Urothelium cell line (cell line): ENCODE measurements at regions not wholly inside any gene's neighbourhood (a gene's known extent, or its start where the extent isn't known, plus 50 kb on each side); places are given as distances from the start of the nearest gene placed in this dataset.
"Not testable (repeated sequence)": the region's sequence is repeated elsewhere in the genome, so short reads cannot be mapped to it uniquely, and the experiment has no call there.

Source experiments
- DNase-seq: peaks from one replicate; pipeline ENCODE4 v3.0.0; 2011; ENCODE audit warnings: low spot score, mixed read lengths
- FAIRE-seq: peaks from 2 replicates; lab custom pipeline; 2011; peaks lifted over from hg19 to GRCh38; lab: Jason Lieb, UNC

DNA sequence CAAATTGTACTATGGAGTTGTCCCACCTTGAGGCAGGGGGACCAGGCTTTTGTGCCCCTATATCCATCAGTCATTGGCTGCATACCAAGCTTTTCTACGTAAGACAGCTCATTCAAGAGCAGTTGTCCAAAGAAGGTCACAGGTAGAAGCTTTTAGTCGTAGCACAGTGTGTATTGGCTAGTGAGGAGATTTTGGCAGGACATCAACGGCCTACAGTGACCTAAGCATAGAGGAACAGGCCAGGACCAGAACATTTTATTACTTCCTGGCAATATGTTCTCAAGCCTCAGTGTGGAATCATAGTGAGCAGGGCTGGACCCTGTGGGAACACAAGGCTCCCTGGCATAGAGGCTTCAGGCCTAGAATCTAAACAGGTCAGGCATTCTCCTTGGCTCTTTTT, 105.4 kb upstream of the ANKRD28 start:
- FAIRE-seq (no peak), DNase-seq (no peak)

DNA sequence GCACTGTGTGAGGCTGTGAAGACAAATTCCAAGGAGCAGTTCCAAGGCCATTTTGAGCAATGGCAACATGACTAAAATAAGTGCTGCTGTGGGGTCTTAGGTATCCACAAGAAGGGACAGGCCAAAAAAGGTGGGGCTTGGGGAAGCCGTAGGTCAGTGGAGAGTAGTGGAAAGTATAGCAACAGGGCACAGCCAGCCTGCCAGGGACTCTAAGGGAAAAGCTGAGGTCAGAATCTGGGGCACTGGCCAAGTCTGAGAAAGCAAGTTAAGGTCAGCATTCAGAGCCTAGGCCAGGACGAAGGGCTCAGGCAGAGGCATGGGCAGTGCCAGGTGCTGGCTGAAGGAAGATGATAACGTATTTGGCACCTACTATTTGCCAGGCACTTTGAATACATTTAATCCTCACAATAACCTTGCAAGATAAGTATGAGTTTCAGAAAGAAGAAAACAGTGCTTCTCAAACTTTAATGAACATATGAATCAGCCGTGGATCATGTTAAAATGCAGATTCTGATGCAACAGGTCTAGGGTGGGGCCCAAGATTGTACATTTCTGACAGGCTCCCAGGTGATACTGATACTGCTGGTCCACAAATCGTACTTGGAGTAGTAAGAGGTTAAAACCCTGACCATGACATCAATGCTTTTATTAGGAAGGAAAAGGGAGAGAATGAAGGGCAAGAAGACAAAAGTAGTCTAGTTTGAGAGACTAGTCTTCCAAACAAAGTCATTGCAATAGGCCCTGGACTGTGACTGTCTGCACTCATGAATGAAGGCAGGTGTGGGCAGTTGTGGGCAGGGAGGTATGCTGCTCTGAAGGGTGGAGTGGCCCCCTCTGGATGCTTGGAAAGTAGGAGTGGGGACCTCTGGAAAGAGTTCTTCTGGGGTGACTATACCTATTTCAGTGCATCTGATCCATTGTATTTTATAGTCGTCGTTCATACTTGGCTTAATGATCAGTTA, 106.3 kb upstream of the ANKRD28 start:
- FAIRE-seq: no peak
- no peak for DNase-seq

DNA sequence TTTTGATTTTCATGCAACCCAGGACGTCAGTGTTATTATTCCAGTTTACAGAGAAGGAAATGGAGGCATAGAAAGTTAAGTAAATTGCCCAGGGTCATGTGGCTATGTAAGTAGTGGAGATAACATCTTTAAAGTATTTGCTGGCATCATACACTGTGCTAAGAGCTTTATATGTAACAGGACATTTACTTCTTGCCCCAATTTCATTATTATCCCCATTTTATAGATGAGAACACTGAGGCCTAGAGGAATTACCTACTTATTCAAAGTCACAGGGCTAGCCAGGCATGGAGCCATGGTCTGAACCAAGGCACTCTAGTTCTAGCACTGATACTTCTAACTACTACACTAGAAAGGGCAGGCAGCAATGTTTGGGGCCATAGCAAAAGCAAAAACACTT, 107.3 kb upstream of the ANKRD28 start:
- FAIRE-seq: no peak
- no peak for DNase-seq

DNA sequence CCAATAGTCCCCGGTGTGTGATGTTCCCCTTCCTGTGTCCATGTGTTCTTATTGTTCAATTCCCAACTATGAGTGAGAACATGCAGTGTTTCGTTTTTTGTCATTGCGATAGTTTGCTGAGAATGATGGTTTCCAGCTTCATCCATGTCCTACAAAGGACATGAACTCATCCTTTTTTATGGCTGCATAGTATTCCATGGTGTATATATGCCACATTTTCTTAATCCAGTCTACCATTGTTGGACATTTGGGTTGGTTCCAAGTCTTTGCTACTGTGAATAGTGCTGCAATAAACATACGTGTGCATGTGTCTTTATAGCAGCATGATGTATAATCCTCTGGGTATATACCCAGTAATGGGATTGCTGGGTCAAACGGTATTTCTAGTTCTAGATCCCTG, 109.6 kb upstream of the ANKRD28 start:
- DNase-seq, FAIRE-seq: not testable (repeated sequence)

DNA sequence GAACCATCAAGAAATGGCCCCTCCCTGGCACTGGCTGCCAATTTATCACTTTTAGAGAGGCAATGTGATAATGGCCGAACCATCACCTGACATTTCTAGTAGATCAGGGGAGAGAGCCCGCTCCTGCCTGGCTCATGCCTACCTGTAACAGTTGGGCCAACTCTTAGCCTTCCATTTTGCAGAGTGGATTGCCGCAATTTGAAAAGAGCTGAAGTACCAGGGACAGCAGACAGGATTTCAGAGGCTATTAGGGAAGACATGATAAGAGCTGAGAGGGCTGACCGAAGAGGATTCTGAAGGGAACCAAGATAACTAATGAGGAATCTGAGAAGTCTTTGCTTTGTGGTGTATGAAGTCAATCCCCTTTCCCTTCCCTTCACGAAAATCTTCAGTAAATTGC, 121.2 kb upstream of the ANKRD28 start:
- DNase-seq (no peak), FAIRE-seq (no peak)

DNA sequence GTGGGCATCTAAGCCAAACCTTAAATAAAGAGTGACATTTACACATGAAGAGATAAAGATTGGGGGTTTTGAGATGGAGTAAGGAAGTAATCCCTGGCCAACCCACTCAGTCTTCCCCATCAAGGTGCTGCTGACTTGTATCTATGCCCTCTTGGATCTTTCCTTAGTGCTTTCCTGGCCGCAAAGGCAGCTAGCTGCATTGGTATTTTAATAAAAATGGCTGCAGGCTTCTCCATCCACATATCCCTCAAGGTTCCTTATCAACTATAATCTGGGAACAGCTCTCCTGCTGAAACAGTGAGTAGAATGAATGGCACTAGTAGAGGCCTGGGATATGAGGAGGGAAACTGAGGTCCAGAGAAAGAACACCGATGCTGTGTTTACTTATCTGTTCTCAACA, 122.2 kb upstream of the ANKRD28 start:
- FAIRE-seq (no peak), DNase-seq (no peak)

DNA sequence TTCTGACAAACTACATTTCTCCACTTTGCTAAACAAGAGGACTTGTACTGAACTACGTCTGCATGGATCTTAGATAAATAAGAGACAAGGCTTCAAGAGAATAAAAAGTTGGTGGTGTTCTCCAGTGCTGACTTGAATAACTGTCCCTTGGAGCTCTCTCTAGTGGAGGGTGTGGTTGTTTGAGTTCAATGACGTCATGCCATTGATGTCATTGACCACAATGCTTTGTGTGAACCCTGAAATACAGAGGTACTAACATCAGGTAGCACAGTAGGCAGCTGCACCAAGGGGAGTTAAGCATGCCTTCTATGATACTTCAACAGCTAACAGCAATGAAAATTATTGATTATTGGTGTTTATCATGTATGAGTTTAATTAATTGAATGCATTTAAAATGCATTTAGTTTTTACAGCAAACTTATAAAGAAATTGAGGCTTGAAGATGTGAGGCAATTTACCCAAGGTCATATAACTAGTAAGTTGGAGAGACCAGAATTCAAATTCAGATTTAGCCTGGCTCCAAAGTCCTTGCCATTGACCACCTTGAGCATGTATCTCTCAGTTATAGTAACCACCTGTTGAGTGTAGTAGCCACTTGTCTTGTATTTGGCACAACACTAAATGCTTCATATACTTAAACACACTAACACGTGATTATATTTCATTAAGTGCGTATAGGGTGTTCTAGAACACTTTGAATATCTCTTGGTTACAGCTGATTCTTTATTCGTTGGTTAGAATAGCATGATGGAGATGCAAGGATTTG, 126.0 kb upstream of the ANKRD28 start:
- no peak for FAIRE-seq

DNA sequence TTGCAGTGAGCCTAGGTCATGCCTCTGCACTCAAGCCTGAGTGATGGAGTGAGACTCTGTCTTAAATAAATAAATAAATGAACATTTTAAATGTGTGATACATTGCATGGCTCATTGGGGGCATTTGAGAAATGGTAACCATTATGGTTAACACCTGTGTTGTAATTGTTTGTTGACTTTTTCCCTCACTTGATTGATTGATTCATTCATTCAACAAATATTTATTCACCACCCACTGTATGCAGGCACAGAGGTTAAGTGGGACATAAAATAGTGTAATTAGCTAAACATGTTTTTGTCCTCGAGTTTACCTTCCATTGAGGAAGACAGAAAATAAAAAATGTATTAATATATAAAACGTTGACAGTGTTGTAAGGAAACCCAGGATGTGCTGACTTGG, 127.1 kb upstream of the ANKRD28 start:
- no peak for DNase-seq
- no peak for FAIRE-seq

More for the DNA sequence above, 126.0 kb upstream of the ANKRD28 start:
- no peak for DNase-seq

DNA sequence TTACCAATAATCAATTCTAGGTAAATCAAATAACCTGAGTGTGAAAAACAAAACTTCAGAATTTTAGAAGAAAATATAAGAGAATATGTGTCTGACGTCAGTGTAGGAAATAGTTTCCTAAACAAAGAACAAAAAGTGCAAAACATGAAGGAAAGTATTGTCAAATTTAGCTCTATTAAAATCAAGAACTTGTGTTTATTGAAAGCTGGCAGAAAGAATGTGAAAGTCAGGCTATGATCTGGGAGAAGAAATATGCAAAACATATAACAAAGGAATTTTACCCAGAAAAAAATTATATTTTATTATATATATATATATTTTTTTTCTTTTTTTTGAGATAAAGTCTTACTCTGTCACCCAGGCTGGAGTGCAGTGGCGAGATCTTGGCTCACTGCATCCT, 129.1 kb upstream of the ANKRD28 start:
- FAIRE-seq: no peak
- no peak for DNase-seq

DNA sequence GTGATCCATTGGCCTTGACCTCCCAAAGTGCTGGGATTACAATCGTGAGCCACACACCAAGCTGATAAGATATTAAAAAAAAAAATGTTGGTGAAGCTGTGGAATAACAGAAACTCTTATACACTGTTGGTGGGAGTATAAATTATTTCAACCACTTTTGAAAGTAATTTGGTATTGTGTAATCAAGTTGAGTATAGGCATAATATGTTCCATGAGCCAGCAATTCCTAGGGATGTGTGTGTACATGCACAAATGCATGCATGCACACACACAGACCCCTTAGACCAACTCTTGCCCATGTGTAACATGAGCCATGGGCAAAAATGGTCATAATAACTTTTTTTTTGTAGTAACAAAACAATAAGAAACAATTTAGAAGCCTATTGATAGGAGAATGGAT, 130.2 kb upstream of the ANKRD28 start:
- DNase-seq (no peak), FAIRE-seq (no peak)

DNA sequence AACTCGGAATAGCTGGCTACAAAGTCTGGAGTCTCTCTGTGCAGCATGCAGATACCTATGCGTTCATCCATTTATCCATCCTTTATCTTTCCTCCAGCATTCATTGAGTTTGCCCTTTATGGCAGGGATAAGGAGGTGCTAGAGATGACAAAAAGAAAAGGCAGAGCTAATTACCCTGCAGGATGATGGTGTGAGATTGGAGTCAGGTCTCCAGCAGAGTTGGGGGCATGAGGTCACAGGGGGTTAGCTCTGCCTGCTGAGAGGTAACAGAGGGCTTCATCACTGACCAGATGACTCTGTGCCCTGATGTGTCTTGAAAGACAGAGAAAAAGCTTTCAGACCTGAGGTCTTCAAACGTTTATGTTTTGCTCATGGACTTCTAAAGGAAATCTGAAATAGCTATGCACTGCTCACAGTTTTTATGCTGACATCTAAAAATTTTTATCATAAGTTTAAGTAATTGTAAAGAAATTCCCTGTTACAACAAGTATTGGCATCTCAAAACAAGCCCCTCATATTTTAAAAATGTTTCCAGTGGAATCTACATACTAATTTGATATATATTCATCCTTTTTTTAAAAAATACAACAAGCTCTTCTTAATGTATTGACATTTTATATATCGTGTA, 132.3 kb upstream of the ANKRD28 start:
- FAIRE-seq (no peak), DNase-seq (no peak)

DNA sequence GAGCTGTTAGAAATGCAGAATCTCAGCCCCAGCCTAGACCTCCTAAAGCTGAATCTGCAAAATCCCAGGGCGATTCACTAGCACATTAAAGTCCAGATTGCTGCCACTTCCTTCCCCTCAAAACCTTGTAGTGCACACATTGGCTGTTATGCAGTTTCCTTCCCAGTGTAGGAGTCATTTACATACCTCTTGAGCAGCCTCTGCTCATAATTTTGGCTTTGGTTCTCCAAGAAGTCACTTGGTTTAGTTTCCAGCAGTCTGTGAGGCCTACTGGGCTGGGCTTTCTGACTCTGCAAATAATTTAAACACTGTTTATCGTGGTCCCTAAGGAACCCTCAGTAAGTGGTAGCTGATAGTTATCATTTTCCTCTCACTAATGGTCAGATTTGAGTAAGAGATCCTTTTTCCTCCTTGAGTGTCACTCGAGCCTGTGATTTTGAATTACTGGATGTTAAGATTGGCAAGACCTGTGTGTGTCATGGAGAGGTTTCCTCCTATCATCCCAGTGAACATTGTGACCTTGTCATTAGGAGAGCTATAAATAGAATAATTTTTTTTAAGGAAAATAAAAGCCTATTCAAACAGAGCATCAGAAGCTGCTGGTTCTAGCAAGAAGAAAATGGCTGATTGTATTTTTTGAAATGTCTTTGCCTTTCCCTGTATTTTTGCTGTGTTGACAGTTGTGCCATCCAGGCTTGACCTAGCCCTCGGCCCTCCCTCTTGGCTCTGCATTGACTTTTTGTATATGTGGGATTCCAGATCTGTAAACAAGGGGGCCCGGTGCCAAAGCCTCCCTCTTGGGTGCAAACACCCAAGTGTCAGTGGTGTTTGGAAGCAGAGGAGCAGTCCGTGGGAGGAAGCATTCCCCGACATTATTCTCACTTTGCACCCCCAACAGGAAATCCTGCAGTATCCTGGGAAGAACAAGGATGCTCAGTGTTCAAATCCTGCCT, 134.8 kb upstream of the ANKRD28 start:
- FAIRE-seq: no peak
- no peak for DNase-seq

DNA sequence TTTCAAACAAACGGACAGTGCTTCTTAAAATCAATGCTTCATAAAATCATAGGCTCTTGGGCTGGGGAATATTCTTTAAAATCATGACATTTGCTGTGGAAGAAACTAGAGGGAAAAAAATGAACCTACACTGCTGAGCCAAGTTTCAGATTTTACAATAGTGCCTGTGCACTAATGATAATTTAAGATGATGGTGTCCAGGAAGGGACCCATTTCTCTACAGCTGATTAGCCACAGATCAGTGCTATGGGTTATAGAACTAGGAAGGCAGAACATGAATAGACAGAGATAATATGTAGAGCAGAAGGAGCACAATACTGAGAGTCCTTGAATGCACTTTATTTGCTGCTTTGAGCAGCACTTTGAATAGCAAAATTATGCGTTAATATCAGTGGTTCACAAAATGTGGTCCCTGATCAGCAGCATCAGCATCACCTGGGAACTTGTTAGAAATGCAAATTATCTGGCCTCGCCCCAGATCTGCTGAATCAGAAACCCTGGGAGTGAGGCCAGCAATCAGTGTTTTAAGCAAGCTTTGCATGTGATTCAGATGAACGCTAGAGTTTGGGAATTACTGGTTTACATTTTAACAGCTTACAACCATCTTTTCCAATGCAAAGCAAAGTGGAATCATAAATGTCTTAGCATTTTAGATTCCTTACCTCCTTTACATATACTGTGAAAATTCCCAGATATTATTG, 135.8 kb upstream of the ANKRD28 start:
- FAIRE-seq (no peak), DNase-seq (no peak)

DNA sequence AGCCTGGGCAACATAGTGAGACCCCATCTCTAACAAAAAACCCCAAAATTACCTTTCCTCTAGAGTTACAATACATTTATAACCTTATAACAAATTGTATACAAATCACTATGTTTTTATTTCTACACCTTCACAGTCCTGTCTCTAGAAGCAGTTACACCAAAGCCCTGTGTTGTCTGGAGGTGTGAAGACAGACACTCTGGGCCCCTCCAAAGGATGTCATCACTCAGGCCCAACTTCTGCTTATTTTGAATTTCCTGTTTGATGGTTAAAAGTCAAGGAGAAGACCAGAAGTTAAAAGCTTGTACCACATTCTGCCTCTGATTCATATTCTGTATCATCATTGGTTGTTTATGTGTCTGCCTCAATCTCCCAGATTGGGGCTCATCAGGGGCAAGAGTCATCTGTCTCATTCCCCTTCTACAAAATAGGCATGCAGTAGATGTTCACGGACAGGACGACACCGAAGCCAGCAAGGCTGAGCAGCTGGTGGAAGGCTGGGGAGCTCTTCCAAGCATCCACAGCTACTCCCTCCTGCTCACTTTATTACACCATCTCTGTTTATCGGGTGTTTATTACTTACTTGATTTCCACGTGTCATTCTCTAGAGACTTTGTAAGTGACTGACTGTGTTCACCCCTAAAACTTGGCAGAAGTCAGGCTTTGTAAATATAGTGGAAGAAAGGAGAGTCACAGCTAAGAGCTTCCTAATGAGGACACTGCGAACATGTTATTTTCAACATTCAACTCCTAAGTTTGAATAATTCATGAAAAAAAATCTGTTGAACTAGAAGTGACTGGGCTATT, 136.8 kb upstream of the ANKRD28 start:
- no peak for FAIRE-seq
- no peak for DNase-seq

DNA sequence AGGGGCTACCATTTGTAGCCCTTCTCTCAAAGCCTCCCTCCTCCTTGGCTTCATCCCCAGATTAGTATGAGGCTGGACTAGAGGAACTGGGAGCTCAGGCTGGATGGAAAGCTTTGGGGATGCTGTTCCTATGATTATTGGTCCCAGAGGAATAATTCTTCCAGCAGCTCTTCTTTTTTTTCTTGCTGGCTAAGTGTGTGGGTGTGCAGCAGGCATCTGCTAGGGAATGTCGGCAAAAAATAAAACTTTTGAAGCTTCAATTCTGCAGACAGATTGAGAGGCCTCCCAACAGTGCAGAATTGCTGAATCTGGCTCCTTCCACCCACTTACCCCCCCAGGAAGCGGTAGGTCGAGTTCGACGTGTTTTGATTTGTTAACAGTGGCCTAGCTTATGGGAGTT, 138.5 kb upstream of the ANKRD28 start:
- FAIRE-seq (no peak), DNase-seq (no peak)

DNA sequence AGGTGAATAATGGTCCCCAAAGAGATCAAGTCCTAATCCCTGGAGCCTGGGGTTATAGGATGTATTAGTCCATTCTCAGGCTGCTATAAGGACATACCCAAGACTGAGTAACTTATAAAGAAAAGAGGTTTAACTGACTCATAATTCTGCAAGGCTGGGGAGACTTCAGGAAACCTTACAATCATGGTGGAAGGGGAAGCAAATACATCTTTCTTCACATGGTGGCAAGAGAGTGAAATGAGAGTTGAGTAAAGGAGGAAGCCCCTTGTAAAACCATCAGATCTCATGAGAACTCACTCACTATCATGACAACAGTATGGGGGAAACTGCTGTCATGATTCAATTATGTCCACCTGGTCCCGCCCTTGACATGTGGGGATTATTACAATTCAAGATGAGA, 142.9 kb upstream of the ANKRD28 start:
- no peak for FAIRE-seq
- DNase-seq: no peak

DNA sequence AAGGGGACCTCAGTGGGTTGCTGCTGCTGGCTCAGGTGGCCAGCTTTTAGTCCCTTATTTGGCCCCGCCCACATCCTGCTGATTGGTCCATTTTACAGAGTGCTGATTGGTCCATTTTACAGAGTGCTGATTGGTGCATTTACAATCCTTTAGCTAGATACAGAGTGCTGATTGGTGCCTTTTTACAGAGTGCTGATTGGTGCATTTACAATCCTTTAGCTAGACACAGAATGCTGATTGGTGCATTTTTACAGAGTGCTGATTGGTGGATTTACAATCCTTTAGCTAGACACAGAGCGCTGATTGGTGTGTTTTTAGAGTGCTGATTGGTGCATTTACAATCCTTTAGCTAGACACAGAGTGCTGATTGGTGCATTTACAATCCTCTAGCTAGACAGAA, 143.7 kb upstream of the ANKRD28 start:
- not testable (repeated sequence) for FAIRE-seq, DNase-seq

DNA sequence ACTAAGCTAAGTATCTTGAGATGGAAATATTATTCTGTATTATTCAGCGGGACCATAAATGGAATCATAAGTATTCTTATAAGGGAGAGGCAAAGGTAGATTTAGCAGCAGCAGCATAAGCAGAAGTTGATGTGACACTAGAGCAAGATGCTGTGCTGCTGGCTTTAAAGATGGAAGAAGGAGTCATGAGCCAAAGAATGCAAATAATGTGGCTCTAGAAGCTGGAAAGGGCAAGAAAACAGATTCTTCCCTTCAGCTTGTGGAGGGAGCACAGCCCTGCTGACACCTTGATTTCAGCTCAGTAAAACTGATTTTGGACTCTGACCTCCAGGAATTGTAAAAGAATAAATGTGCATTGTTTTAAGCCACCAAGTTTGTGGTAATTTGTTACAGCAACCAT, 144.2 kb upstream of the ANKRD28 start:
- FAIRE-seq (no peak), DNase-seq (no peak)

DNA sequence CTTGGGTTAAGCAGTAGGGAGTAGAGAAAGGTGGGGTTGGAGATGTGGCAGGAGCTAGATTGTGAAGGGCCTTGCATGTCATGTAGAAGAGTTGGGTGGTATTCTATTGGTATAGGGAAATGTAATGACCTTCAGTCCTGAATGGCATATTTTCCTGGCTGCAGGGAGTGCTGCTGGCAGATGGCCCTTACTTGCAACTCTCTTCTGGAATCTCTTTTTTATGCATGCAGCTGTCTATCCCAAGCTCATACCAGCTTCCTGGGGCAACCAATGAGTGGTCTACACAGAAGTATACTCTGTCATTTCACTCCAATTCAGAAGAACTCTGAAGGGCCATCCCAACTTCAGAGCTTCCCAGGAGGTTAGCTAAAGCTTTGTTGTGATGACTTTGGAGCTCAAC, 144.7 kb upstream of the ANKRD28 start:
- FAIRE-seq (no peak), DNase-seq (no peak)
